ENCODE measurements at regions not wholly inside any gene's neighbourhood (a gene's known extent, or its start where the extent isn't known, plus 50 kb on each side); places are given as distances from the start of the nearest gene placed in this dataset.

- intact Hi-C loops (cut with DNase I), result loop anchor here (10.0 kb wide), 1 partner anchor 380 kb away; no protein-coding TSS in a partner anchor
- Histone ChIP-seq H3K4me3 (no peak overlapping the region), H3K4me1 (peaks cover 8% of the 10 kb centered on the region), H3K27ac (no peak overlapping the region), H3K27me3 (no peaks in the 10 kb centered on the region), H3K9me3 (no peaks in the 10 kb centered on the region), H3K36me3 (no peaks in the 10 kb centered on the region)
- TF ChIP-seq CTCF (IDR thresholded peaks at IDR 0.05), result no peak
- ATAC-seq (no peak), DNase-seq (no peak)
Observed at GRCh38 chr5:174414315-174414710, 310.1 kb upstream of the MSX2 start.

- Histone ChIP-seq H3K36me3 (no peaks in the 10 kb centered on the region), H3K4me3 (no peak overlapping the region), H3K9me3 (no peaks in the 10 kb centered on the region), H3K27me3 (no peaks in the 10 kb centered on the region), H3K27ac (no peak overlapping the region), H3K4me1 (peaks cover 6% of the 10 kb centered on the region)
- DNase-seq, result no peak
- intact Hi-C loops (cut with DNase I), result loop anchor here (10.0 kb wide), 1 partner anchor 376 kb away; no protein-coding TSS in a partner anchor
- no peak for TF ChIP-seq CTCF (IDR thresholded peaks at IDR 0.05)
- no peak for ATAC-seq
Observed at GRCh38 chr5:174418809-174419539, 305.4 kb upstream of the MSX2 start.

GRCh38 chr5:174419540-174420132, 304.7 kb upstream of the MSX2 start:
- H3K27ac ChIP-seq, result no peak overlapping the region
- peak; percentile 90 for TF ChIP-seq CTCF (IDR thresholded peaks at IDR 0.05)
- peaks cover 6% of the 10 kb centered on the region for H3K4me1 ChIP-seq
- no peaks in the 10 kb centered on the region for H3K27me3 ChIP-seq
- no peaks in the 10 kb centered on the region for H3K9me3 ChIP-seq
- DNase-seq (peak; percentile 94), ATAC-seq (peak; percentile 96)
- intact Hi-C loops (cut with DNase I), result loop anchor here (10.0 kb wide), 1 partner anchor 375 kb away; no protein-coding TSS in a partner anchor
- H3K4me3 ChIP-seq, result no peak overlapping the region
- no peaks in the 10 kb centered on the region for H3K36me3 ChIP-seq

- intact Hi-C loops (cut with DNase I), result no loop called here
- H3K9me3 ChIP-seq, result no peaks in the 10 kb centered on the region
- H3K4me3 ChIP-seq, result no peak overlapping the region
- ATAC-seq (no peak), DNase-seq (no peak)
- no peaks in the 10 kb centered on the region for H3K36me3 ChIP-seq
- no peak overlapping the region for H3K27ac ChIP-seq
- no peak for TF ChIP-seq CTCF (IDR thresholded peaks at IDR 0.05)
- peaks cover 6% of the 10 kb centered on the region for H3K4me1 ChIP-seq
- H3K27me3 ChIP-seq, result no peaks in the 10 kb centered on the region
Observed at GRCh38 chr5:174420651-174421407, 303.6 kb upstream of the MSX2 start.

GRCh38 chr5:174421408-174421805, 303.0 kb upstream of the MSX2 start:
- Histone ChIP-seq H3K27me3 (no peaks in the 10 kb centered on the region), H3K36me3 (no peaks in the 10 kb centered on the region), H3K9me3 (no peaks in the 10 kb centered on the region), H3K4me3 (no peak overlapping the region), H3K27ac (no peak overlapping the region), H3K4me1 (peaks cover 6% of the 10 kb centered on the region)
- ATAC-seq, result no peak
- no peak for TF ChIP-seq CTCF (IDR thresholded peaks at IDR 0.05)
- DNase-seq, result no peak
- intact Hi-C loops (cut with DNase I), result no loop called here

Data from upper lobe of right lung (tissue), 1 donor.